HFF-Myc (cell line): ENCODE measurements at regions not wholly inside any gene's neighbourhood (a gene's known extent, or its start where the extent isn't known, plus 50 kb on each side); places are given as distances from the start of the nearest gene placed in this dataset.

ENCODE experiments used
- DNase-seq: peaks from one replicate; pipeline ENCODE4 v3.0.0-alpha.2; 2011; ENCODE audit warnings: low read depth; ENCODE audit errors: extremely low read depth
- H3K4me3 ChIP-seq: replicated peaks from 2 replicates; pipeline ENCODE4 v1.5.1; 2011; ENCODE audit warnings: low read depth, mild to moderate bottlenecking, control low read depth, low read length
- TF ChIP-seq, protein P1 (sequence below): IDR thresholded peaks from 2 replicates; pipeline ENCODE4 v1.5.1; 2012; ENCODE audit warnings: mild to moderate bottlenecking, low read depth, low read length, control low read depth; ENCODE audit errors: missing control alignments

DNA sequence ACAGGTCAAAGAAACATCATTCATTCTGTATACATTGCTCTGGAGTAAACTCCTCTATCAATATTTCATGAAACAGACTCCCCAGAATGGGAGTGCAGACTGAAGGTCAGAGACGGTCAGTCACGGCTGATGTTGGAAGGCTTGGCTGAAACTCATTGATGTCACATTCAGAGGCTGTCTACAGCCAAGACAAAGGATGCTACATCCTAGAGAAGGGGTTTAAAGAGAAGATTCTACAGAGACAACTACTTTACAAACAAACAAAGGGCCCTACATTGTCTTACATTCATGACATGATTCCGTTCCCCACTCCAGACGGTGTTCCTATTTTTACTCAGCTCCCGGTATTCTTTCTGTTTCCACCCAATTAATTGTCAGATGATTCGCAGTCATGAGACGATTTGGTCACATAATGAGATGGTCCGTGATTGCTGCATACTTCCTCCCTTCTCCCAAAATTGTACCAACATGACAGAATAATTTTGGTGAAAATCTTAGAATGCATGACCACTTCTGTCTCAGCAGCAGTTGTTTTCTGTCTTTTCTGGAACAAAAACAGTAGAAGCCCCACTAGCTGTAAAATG is 73.8 kb upstream of the VAV3 start:
- TF ChIP-seq, protein P1, sequence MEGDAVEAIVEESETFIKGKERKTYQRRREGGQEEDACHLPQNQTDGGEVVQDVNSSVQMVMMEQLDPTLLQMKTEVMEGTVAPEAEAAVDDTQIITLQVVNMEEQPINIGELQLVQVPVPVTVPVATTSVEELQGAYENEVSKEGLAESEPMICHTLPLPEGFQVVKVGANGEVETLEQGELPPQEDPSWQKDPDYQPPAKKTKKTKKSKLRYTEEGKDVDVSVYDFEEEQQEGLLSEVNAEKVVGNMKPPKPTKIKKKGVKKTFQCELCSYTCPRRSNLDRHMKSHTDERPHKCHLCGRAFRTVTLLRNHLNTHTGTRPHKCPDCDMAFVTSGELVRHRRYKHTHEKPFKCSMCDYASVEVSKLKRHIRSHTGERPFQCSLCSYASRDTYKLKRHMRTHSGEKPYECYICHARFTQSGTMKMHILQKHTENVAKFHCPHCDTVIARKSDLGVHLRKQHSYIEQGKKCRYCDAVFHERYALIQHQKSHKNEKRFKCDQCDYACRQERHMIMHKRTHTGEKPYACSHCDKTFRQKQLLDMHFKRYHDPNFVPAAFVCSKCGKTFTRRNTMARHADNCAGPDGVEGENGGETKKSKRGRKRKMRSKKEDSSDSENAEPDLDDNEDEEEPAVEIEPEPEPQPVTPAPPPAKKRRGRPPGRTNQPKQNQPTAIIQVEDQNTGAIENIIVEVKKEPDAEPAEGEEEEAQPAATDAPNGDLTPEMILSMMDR = no peak
- no peak overlapping the region for H3K4me3 ChIP-seq
- no peak for DNase-seq

DNA sequence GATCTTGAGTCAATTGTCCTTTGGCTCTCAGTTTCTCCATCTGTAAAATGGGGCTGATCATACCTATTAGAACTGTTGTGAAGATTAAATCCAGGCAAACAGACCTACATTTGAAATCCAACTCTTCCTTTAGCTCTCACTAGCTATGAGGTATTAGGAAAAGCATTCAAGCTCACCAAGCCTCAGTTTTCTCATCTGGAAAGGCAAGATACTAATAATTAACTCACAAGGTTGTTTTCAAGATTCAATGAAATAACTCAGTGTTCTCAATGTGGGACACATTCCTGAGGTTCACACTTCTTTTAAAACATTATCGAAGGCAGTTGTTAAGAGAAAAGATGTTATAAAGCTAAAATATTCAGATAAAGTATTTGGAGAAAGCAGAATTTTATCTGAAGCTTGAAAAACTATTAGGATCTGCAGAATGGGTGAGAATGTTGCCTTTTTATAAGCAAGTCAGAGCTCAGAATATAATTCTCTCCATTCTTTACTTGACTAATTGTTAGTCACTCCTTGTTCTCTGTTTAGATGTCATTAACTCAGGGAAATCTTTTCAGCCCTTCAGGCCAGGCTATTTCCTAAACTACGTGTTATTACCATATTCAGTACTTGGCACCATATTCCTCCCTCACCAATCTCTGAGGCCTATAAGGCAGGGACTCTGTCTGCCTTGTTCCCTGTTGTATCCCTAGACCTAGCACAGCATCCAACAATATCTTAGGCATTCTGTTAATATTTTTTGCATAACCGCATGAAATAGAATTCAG is 72.0 kb upstream of the VAV3 start:
- H3K4me3 ChIP-seq = no peak overlapping the region
- DNase-seq = no peak
- TF ChIP-seq, protein P1 = no peak

DNA sequence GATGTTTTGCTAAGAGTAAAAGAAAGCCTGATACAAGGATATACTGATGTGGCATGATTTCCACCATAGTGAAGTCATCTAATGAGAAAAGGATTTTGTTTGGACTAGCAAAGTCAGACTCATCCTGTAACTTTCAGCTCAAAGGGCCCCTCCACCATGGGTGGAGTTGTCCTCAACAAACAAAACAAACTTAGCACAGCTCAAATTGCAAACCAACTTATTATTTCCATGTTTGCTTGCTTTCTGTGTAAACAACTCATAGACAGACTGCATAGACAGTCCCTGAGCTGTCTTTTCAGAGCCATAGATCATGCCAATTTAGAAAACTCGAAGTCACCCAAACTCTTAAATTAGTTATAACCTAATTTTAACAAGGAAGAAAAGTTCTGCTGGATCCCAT is 69.4 kb upstream of the VAV3 start:
- no peak for DNase-seq
- TF ChIP-seq, protein P1 = no peak
- no peak overlapping the region for H3K4me3 ChIP-seq

DNA sequence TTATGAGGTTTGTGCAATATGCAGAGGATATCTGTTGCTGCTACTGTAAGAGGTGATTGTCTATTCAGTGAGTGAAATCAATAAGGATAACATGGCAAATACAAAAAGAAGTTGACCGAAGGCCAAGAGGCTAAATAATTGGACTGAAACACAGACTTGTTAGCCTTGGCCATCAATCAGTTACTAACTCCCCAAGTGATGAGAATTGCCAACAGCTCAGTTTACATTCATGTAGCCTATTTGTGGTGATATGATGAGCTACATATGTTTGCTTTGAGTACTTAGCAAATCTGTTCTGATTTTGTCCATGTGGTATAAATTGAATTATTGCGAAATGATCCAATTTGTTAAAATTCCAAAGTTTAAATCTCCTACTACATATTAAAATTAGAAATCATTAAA is 68.6 kb upstream of the VAV3 start:
- TF ChIP-seq, protein P1 = no peak
- no peak for DNase-seq
- H3K4me3 ChIP-seq = no peak overlapping the region

DNA sequence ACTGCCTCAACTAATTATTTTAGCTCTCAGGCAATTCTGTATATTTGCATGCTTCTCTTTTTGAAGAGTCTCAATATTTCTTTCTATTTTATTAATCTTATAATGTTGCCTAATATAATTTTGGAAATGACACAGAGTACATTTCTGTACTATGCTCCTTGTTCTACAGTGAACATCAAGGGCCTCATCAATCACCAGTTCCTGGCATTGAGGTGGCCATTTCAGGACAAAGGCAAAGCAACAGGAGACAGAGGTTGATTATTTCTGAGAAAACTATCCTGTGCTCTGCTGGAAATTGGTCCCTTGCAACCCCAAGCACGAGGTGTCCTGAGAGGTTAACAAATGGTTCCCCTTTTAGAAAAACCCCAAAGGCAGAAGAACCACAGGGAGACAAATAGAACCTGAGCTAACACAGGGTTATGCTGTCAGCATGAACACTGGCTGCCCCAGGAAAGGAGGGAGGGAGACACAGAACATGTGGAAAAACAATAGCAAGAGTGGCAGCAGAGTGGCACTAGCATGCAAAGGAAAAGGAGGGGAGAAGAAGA is 63.9 kb upstream of the VAV3 start:
- no peak overlapping the region for H3K4me3 ChIP-seq
- DNase-seq = no peak
- TF ChIP-seq, protein P1 = no peak

DNA sequence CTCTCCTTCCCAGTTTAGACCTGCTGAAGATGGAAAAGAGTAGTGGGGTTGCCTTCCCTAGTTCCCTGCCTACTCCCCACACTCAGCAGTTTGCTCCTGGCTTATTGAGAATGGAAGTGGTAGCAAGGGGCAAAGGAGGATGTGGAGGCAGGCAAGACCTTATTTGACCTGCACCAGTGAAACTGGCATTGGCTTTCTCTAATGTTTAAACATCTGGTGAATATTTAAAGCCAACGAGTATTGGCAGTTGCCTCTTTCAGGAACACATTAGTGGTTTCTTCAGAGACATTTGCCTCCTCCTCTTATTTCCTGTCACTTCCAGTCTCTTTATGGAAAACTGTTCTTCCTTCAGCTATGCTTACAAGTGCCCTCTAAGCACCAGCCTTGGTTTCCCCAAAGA is 62.4 kb upstream of the VAV3 start:
- no peak for DNase-seq
- H3K4me3 ChIP-seq = no peak overlapping the region
- TF ChIP-seq, protein P1 = no peak
